H9 (cell line): ENCODE measurements at regions not wholly inside any gene's neighbourhood (a gene's known extent, or its start where the extent isn't known, plus 50 kb on each side); places are given as distances from the start of the nearest gene placed in this dataset.
A peak's percentile ranks its signal among the peaks of the same experiment; 100 is the strongest.

Source experiments
- DNase-seq: peaks from one replicate; pipeline ENCODE4 v3.0.0-alpha.2; 2017
- H2AFZ ChIP-seq: one replicate; pipeline ENCODE4 v1.6.1; 2013; ENCODE audit warnings: mild to moderate bottlenecking, low read length, control low read depth, moderate library complexity
- H2AK5ac ChIP-seq: 2 replicates; pipeline ENCODE4 v1.6.1; 2013; ENCODE audit warnings: low read length, control low read depth, mixed read lengths; ENCODE audit not compliant: insufficient read length
- H2BK120ac ChIP-seq: one replicate; pipeline ENCODE4 v1.6.1; 2013; ENCODE audit warnings: low read depth, mild to moderate bottlenecking, low read length, control low read depth, inconsistent platforms; ENCODE audit not compliant: poor library complexity, severe bottlenecking
- H2BK12ac ChIP-seq: 2 replicates; pipeline ENCODE4 v1.6.1; 2013; ENCODE audit warnings: low read length, control low read depth, mixed read lengths, low read depth; ENCODE audit not compliant: insufficient read length
- H2BK15ac ChIP-seq: 2 replicates; pipeline ENCODE4 v1.6.1; 2013; ENCODE audit warnings: low read depth, low read length, control low read depth
- H2BK20ac ChIP-seq: one replicate; pipeline ENCODE4 v1.6.1; 2013; ENCODE audit warnings: low read depth, mild to moderate bottlenecking, low read length, control low read depth, inconsistent platforms; ENCODE audit not compliant: poor library complexity, severe bottlenecking
- H2BK5ac ChIP-seq: 2 replicates; pipeline ENCODE4 v1.6.1; 2013; ENCODE audit warnings: low read length, control low read depth, mixed read lengths; ENCODE audit not compliant: insufficient read length
- H3K14ac ChIP-seq: 2 replicates; pipeline ENCODE4 v1.6.1; 2013; ENCODE audit warnings: low read length, control low read depth; ENCODE audit not compliant: insufficient read depth
- H3K18ac ChIP-seq: 2 replicates; pipeline ENCODE4 v1.6.1; 2013; ENCODE audit warnings: low read depth, mild to moderate bottlenecking, mixed read lengths, low read length, control low read depth; ENCODE audit not compliant: insufficient read length
- H3K23ac ChIP-seq: 2 replicates; pipeline ENCODE4 v1.6.1; 2013; ENCODE audit warnings: low read length, control low read depth, mixed read lengths, low read depth; ENCODE audit not compliant: insufficient read length
- H3K23me2 ChIP-seq: 2 replicates; pipeline ENCODE4 v1.6.1; 2013; ENCODE audit warnings: low read depth, mild to moderate bottlenecking, mixed read lengths, low read length, control low read depth; ENCODE audit not compliant: insufficient read length, poor library complexity, severe bottlenecking
- H3K27ac ChIP-seq: 2 replicates; pipeline ENCODE4 v1.5.1; 2013; ENCODE audit warnings: low read length, control low read depth, mixed read lengths, low read depth; ENCODE audit not compliant: insufficient read length
- H3K27me3 ChIP-seq: 2 replicates; pipeline ENCODE4 v1.6.1; 2013; ENCODE audit warnings: low read length, control low read depth, inconsistent platforms; ENCODE audit not compliant: insufficient read depth
- H3K4ac ChIP-seq: 2 replicates; pipeline ENCODE4 v1.6.1; 2013; ENCODE audit warnings: low read depth, mild to moderate bottlenecking, control low read depth, inconsistent platforms, low read length, moderate library complexity
- H3K4me1 ChIP-seq: 2 replicates; pipeline ENCODE4 v1.6.1; 2013; ENCODE audit warnings: low read length, control low read depth, inconsistent platforms; ENCODE audit not compliant: insufficient read depth
- H3K4me2 ChIP-seq: 2 replicates; pipeline ENCODE4 v1.6.1; 2013; ENCODE audit warnings: low read length, control low read depth, mixed read lengths; ENCODE audit not compliant: insufficient read length, insufficient read depth
- H3K56ac ChIP-seq: 2 replicates; pipeline ENCODE4 v1.6.1; 2013; ENCODE audit warnings: low read depth, mild to moderate bottlenecking, mixed read lengths, low read length, control low read depth; ENCODE audit not compliant: insufficient read length
- H3K79me1 ChIP-seq: 2 replicates; pipeline ENCODE4 v1.6.1; 2013; ENCODE audit warnings: low read depth, mild to moderate bottlenecking, moderate library complexity, low read length, control low read depth, inconsistent platforms; ENCODE audit not compliant: insufficient read depth, poor library complexity, severe bottlenecking
- H3K79me2 ChIP-seq: 2 replicates; pipeline ENCODE4 v1.6.1; 2013; ENCODE audit warnings: low read length, control low read depth, inconsistent platforms; ENCODE audit not compliant: insufficient read depth
- H3K9ac ChIP-seq: 2 replicates; pipeline ENCODE4 v1.6.1; 2013; ENCODE audit warnings: low read length, control low read depth, mixed read lengths; ENCODE audit not compliant: insufficient read length; ENCODE audit errors: extremely low read depth
- H3K9me3 ChIP-seq: one replicate; pipeline ENCODE4 v1.6.1; 2013; ENCODE audit warnings: low read depth, low read length, inconsistent platforms; ENCODE audit not compliant: control insufficient read depth
- H3T11ph ChIP-seq: one replicate; pipeline ENCODE4 v1.6.1; 2013; ENCODE audit warnings: mild to moderate bottlenecking, low read length, control low read depth, inconsistent platforms
- H4K20me1 ChIP-seq: one replicate; pipeline ENCODE4 v1.6.1; 2013; ENCODE audit not compliant: control insufficient read depth, insufficient read length, insufficient read depth
- H4K5ac ChIP-seq: 2 replicates; pipeline ENCODE4 v1.6.1; 2013; ENCODE audit warnings: low read depth, mild to moderate bottlenecking, mixed read lengths, low read length, control low read depth; ENCODE audit not compliant: insufficient read length
- H4K8ac ChIP-seq: replicated peaks from 2 replicates; pipeline ENCODE4 v1.6.1; 2013; ENCODE audit warnings: low read length, control low read depth, mixed read lengths, low read depth; ENCODE audit not compliant: insufficient read length
- H4K91ac ChIP-seq: 2 replicates; pipeline ENCODE4 v1.6.1; 2013; ENCODE audit warnings: low read depth, mild to moderate bottlenecking, moderate library complexity, mixed read lengths, low read length, control low read depth; ENCODE audit not compliant: insufficient read length
- H3K27ac Mint-ChIP-seq, 3 experiments: 2 replicates in 2 of 3; 3 replicates in 1 of 3; pipeline ENCODE4 v1.8.0; 2020 to 2021; ENCODE audit warnings: mixed read lengths in 3 of 3, mild to moderate bottlenecking in 1 of 3, moderate library complexity in 1 of 3
- H3K27me3 Mint-ChIP-seq: 2 replicates; pipeline ENCODE4 v1.8.0; 2021; ENCODE audit warnings: low read depth, mild to moderate bottlenecking, moderate library complexity, mixed read lengths
- H3K36me3 Mint-ChIP-seq, 3 experiments: 2 replicates in 2 of 3; 3 replicates in 1 of 3; pipeline ENCODE4 v1.8.0; 2020 to 2021; ENCODE audit warnings: low read depth in 3 of 3, mixed read lengths in 3 of 3; ENCODE audit not compliant: insufficient read depth in 1 of 3
- H3K4me1 Mint-ChIP-seq, 2 experiments: 2 replicates each; pipeline ENCODE4 v1.8.0; 2020; ENCODE audit warnings: mixed read lengths in 2 of 2
- H3K4me3 Mint-ChIP-seq, 2 experiments: 2 replicates in 1 of 2; 3 replicates in 1 of 2; pipeline ENCODE4 v1.8.0; 2020 to 2021; ENCODE audit warnings: mild to moderate bottlenecking in 2 of 2, mixed read lengths in 2 of 2, moderate library complexity in 1 of 2
- H3K9me3 Mint-ChIP-seq, 2 experiments: 2 replicates in 1 of 2; 3 replicates in 1 of 2; pipeline ENCODE4 v1.8.0; 2020; ENCODE audit warnings: mild to moderate bottlenecking in 2 of 2, mixed read lengths in 2 of 2, moderate library complexity in 1 of 2
- WGBS: extraction: QIAGEN DNeasy Blood & Tissue Kit; methylation state at CpG from one replicate; pipeline ENCODE4 v1.1.7; 2013; ENCODE audit warnings: missing lambda C conversion rate, low lambda C conversion rate, mixed read lengths; ENCODE audit not compliant: insufficient read length; ENCODE audit errors: extremely low coverage; 5-methylcytosine and 5-hydroxymethylcytosine counted together
- TF ChIP-seq, protein P1 (sequence below): fragments of 200-600 bp; sonication (generic); conservative IDR thresholded peaks from 3 replicates; pipeline ENCODE4 v1.8.0; 2021; ENCODE audit warnings: antibody characterized with exemption, mild to moderate bottlenecking

DNA sequence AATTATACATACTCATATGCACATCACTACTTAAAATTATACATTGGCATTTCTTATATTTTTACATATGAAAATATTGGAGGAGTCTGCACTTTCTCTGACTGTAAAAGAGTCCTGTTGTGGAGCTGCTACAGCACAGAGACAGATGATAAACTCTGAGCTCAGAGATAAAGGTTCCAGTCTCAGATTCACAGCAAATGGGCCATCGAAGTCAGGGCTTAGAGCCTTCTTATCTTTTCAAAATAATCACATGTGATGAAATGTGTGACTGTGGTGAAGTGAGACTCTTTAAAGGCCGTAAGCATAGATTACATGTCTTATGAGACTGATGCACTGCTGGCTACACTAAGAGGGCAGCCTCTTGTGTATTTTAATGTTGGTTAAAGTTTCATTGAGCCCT, 187.5 kb upstream of the SYNPR start:
- Histone ChIP-seq H2AK5ac (no peak overlapping the region), H2BK120ac (peak overlapping the region; percentile 25), H4K20me1 (no peaks in the 10 kb centered on the region), H2BK15ac (no peak overlapping the region), H3K27ac (no peak overlapping the region), H3K79me1 (no peaks in the 10 kb centered on the region), H2BK5ac (no peak overlapping the region), H2BK12ac (no peak overlapping the region), H3T11ph (no peak overlapping the region), H3K4me2 (no peak overlapping the region), H3K79me2 (no peaks in the 10 kb centered on the region), H3K56ac (no peak overlapping the region), H3K9ac (no peak overlapping the region), H3K4me1 (peaks cover 5% of the 10 kb centered on the region; the same call in 1 of the 2 replicates), H4K8ac (no peak overlapping the region), H3K18ac (no peak overlapping the region), H4K5ac (no peak overlapping the region), H3K23ac (no peak overlapping the region), H3K9me3 (no peaks in the 10 kb centered on the region), H3K23me2 (no peaks in the 10 kb centered on the region), H3K27me3 (no peaks in the 10 kb centered on the region), H2BK20ac (no peak overlapping the region), H2AFZ (no peak overlapping the region), H4K91ac (no peak overlapping the region), H3K14ac (no peak overlapping the region), H3K4ac (no peak overlapping the region)
- WGBS = no CpG with 5 or more reads among the region's 2 CpGs
- H3K27ac Mint-ChIP-seq = no peak overlapping the region
- no peaks in the 10 kb centered on the region for H3K27me3 Mint-ChIP-seq
- H3K4me1 Mint-ChIP-seq = peaks cover 53 to 58% of the 10 kb centered on the region in 2 experiments
- H3K9me3 Mint-ChIP-seq = no peaks in the 10 kb centered on the region
- TF ChIP-seq, protein P1, sequence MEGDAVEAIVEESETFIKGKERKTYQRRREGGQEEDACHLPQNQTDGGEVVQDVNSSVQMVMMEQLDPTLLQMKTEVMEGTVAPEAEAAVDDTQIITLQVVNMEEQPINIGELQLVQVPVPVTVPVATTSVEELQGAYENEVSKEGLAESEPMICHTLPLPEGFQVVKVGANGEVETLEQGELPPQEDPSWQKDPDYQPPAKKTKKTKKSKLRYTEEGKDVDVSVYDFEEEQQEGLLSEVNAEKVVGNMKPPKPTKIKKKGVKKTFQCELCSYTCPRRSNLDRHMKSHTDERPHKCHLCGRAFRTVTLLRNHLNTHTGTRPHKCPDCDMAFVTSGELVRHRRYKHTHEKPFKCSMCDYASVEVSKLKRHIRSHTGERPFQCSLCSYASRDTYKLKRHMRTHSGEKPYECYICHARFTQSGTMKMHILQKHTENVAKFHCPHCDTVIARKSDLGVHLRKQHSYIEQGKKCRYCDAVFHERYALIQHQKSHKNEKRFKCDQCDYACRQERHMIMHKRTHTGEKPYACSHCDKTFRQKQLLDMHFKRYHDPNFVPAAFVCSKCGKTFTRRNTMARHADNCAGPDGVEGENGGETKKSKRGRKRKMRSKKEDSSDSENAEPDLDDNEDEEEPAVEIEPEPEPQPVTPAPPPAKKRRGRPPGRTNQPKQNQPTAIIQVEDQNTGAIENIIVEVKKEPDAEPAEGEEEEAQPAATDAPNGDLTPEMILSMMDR = no peak
- H3K4me3 Mint-ChIP-seq = no peak overlapping the region
- peaks cover 0 to 10% (median 0%) of the 10 kb centered on the region in 3 experiments; a peak in 3 of 7 replicates for H3K36me3 Mint-ChIP-seq
- DNase-seq = no peak
